Adrenal gland (tissue), 5 donors: ENCODE measurements at regions not wholly inside any gene's neighbourhood (a gene's known extent, or its start where the extent isn't known, plus 50 kb on each side); places are given as distances from the start of the nearest gene placed in this dataset.

Source experiments
- POLR2A ChIP-seq, 2 donors: fragments of 450-650 bp; IDR thresholded peaks; one replicate each; pipeline ENCODE4 v1.6.1; 2017; ENCODE audit warnings: antibody characterized with exemption in 2 of 2, mild to moderate bottlenecking in 2 of 2, moderate library complexity in 1 of 2
- TF ChIP-seq, protein P1 (sequence below), 6 experiments: fragments of 450-650 bp in 4 of 6; fragments of 200-600 bp in 2 of 6; sonication (generic) in 1 of 6; IDR thresholded peaks; 1 replicate in 5 of 6; 2 replicates in 1 of 6; pipeline versions ENCODE4 v1.5.1 to v1.8.0; 2016 to 2021; ENCODE audit warnings: antibody characterized with exemption in 6 of 6, mild to moderate bottlenecking in 2 of 6, moderate library complexity in 1 of 6
- donor health status: DM: no; HTN: no; CAD: no.

GRCh38 chr12:111067498-111067897 is 147.1 kb upstream of the MYL2 start:
- no peak for TF ChIP-seq POLR2A (IDR thresholded peaks at IDR 0.05)
- TF ChIP-seq, protein P1, sequence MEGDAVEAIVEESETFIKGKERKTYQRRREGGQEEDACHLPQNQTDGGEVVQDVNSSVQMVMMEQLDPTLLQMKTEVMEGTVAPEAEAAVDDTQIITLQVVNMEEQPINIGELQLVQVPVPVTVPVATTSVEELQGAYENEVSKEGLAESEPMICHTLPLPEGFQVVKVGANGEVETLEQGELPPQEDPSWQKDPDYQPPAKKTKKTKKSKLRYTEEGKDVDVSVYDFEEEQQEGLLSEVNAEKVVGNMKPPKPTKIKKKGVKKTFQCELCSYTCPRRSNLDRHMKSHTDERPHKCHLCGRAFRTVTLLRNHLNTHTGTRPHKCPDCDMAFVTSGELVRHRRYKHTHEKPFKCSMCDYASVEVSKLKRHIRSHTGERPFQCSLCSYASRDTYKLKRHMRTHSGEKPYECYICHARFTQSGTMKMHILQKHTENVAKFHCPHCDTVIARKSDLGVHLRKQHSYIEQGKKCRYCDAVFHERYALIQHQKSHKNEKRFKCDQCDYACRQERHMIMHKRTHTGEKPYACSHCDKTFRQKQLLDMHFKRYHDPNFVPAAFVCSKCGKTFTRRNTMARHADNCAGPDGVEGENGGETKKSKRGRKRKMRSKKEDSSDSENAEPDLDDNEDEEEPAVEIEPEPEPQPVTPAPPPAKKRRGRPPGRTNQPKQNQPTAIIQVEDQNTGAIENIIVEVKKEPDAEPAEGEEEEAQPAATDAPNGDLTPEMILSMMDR (IDR thresholded peaks at IDR 0.05), result no peak
